SU-DHL-6 (cell line): ENCODE measurements at regions not wholly inside any gene's neighbourhood (a gene's known extent, or its start where the extent isn't known, plus 50 kb on each side); places are given as distances from the start of the nearest gene placed in this dataset.

Experiments used
- H2AFZ ChIP-seq: fragments of 200-600 bp; sonication (generic); 2 replicates; pipeline ENCODE4 v1.6.1; 2014; ENCODE audit warnings: low read depth, mild to moderate bottlenecking, moderate library complexity, mixed read lengths, antibody characterized with exemption, low read length; ENCODE audit not compliant: severe bottlenecking
- H3F3A ChIP-seq: fragments of 200-600 bp; shearing (Covaris generic); 2 replicates; pipeline ENCODE4 v1.6.0; 2016; ENCODE audit warnings: antibody characterized with exemption, mild to moderate bottlenecking; ENCODE audit not compliant: insufficient read depth
- H3K27ac ChIP-seq: fragments of 200-600 bp; sonication (generic); 2 replicates; pipeline ENCODE4 v1.5.1; 2016; ENCODE audit warnings: low read depth, mild to moderate bottlenecking, low read length, moderate library complexity, mixed read lengths
- H3K27me3 ChIP-seq: fragments of 200-600 bp; sonication (generic), shearing (Covaris generic); 2 replicates; pipeline ENCODE4 v1.6.0; 2014; ENCODE audit warnings: mild to moderate bottlenecking, low read length
- H3K36me3 ChIP-seq: fragments of 200-600 bp; sonication (generic); 2 replicates; pipeline ENCODE4 v1.6.1; 2014; ENCODE audit warnings: mild to moderate bottlenecking, low read length, mixed read lengths
- H3K4me2 ChIP-seq: fragments of 300-600, 200-600 bp; shearing (Covaris generic), sonication (generic); 2 replicates; pipeline ENCODE4 v1.6.0; 2014; ENCODE audit warnings: low read length, low read depth, mild to moderate bottlenecking; ENCODE audit not compliant: poor library complexity, severe bottlenecking
- H3K4me3 ChIP-seq: fragments of 200-600 bp; sonication (generic); 2 replicates; pipeline ENCODE4 v1.5.1; 2014; ENCODE audit warnings: antibody characterized with exemption, low read length, mild to moderate bottlenecking, mixed read lengths; ENCODE audit not compliant: insufficient read depth, poor library complexity, severe bottlenecking
- H3K79me2 ChIP-seq: fragments of 200-600 bp; sonication (generic); 2 replicates; pipeline ENCODE4 v1.6.1; 2014; ENCODE audit warnings: mild to moderate bottlenecking, low read length, moderate library complexity; ENCODE audit not compliant: insufficient read depth
- H3K9ac ChIP-seq: fragments of 200-600 bp; sonication (generic); 2 replicates; pipeline ENCODE4 v1.7.0; 2014; ENCODE audit warnings: mild to moderate bottlenecking, low read length
- H3K9me2 ChIP-seq: fragments of 200-600 bp; sonication (generic); replicated peaks from 2 replicates; pipeline ENCODE4 v1.6.1; 2014; ENCODE audit warnings: low read length; ENCODE audit not compliant: insufficient read depth
- H3K9me3 ChIP-seq: fragments of 200-600 bp; sonication (generic); 2 replicates; pipeline ENCODE4 v1.6.1; 2014; ENCODE audit warnings: low read length, mixed read lengths; ENCODE audit not compliant: insufficient read depth
- H4K20me1 ChIP-seq: fragments of 200-600 bp; sonication (generic); 2 replicates; pipeline ENCODE4 v1.6.1; 2014; ENCODE audit warnings: low read depth, mild to moderate bottlenecking, antibody characterized with exemption, low read length, moderate library complexity, mixed read lengths
- EZH2phosphoT487 ChIP-seq: fragments of 200-600 bp; sonication (generic), shearing (Covaris generic); conservative IDR thresholded peaks from 2 replicates; pipeline ENCODE4 v1.6.1; 2018; ENCODE audit warnings: mild to moderate bottlenecking, antibody characterized with exemption, low read length, moderate library complexity, mixed read lengths
- TF ChIP-seq, protein P1 (sequence below): fragments of 200-600 bp; sonication (generic); IDR thresholded peaks from one replicate; pipeline ENCODE4 v1.5.1; 2017; ENCODE audit warnings: antibody characterized with exemption, mild to moderate bottlenecking, low read length, moderate library complexity; ENCODE audit not compliant: insufficient read depth, poor library complexity, severe bottlenecking

GRCh38 chr3:162932503-162932902 lies 1435.9 kb downstream of the OTOL1 start:
- H3K9me2 ChIP-seq, result no peaks in the 10 kb centered on the region
- H4K20me1 ChIP-seq, result no peaks in the 10 kb centered on the region
- no peak overlapping the region for H3K4me2 ChIP-seq
- no peaks in the 10 kb centered on the region for H3F3A ChIP-seq
- no peaks in the 10 kb centered on the region for H3K79me2 ChIP-seq
- H3K36me3 ChIP-seq, result no peaks in the 10 kb centered on the region
- H3K27me3 ChIP-seq, result no peaks in the 10 kb centered on the region
- no peak overlapping the region for H2AFZ ChIP-seq
- no peak overlapping the region for H3K9ac ChIP-seq
- TF ChIP-seq, protein P1, sequence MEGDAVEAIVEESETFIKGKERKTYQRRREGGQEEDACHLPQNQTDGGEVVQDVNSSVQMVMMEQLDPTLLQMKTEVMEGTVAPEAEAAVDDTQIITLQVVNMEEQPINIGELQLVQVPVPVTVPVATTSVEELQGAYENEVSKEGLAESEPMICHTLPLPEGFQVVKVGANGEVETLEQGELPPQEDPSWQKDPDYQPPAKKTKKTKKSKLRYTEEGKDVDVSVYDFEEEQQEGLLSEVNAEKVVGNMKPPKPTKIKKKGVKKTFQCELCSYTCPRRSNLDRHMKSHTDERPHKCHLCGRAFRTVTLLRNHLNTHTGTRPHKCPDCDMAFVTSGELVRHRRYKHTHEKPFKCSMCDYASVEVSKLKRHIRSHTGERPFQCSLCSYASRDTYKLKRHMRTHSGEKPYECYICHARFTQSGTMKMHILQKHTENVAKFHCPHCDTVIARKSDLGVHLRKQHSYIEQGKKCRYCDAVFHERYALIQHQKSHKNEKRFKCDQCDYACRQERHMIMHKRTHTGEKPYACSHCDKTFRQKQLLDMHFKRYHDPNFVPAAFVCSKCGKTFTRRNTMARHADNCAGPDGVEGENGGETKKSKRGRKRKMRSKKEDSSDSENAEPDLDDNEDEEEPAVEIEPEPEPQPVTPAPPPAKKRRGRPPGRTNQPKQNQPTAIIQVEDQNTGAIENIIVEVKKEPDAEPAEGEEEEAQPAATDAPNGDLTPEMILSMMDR, result no peak
- no peak for TF ChIP-seq EZH2phosphoT487
- H3K9me3 ChIP-seq, result no peaks in the 10 kb centered on the region
- no peak overlapping the region for H3K4me3 ChIP-seq
- H3K27ac ChIP-seq, result no peak overlapping the region

DNA sequence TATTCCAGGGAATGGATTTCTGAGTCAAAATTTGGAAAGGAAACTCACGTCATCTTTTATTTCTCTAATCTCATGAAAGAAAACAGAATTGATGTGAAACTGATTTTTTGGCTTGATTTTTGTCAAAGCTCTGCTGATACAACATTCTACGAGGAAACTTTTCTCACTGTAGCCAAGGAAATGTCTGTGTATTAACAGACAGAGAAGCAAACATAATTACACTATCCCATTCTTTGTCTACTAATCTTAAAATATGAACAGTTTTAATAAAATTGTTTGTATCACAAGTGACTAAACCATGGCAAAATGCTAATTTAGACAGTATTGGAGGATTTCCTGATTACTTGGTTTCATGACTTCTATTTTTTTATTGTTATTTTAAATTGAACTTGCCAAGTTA lies 1437.0 kb downstream of the OTOL1 start:
- TF ChIP-seq, protein P1, result no peak
- TF ChIP-seq EZH2phosphoT487, result no peak
- Histone ChIP-seq H2AFZ (no peak overlapping the region), H3K27me3 (no peaks in the 10 kb centered on the region), H3K9me2 (no peaks in the 10 kb centered on the region), H3K4me2 (no peak overlapping the region), H3K4me3 (no peak overlapping the region), H3F3A (no peaks in the 10 kb centered on the region), H3K9ac (no peak overlapping the region), H3K27ac (no peak overlapping the region), H3K36me3 (no peaks in the 10 kb centered on the region), H4K20me1 (no peaks in the 10 kb centered on the region), H3K9me3 (no peaks in the 10 kb centered on the region), H3K79me2 (no peaks in the 10 kb centered on the region)

GRCh38 chr3:162936706-162937105 lies 1440.1 kb downstream of the OTOL1 start:
- no peak for TF ChIP-seq EZH2phosphoT487
- TF ChIP-seq, protein P1, result no peak
- H3K36me3 ChIP-seq, result no peaks in the 10 kb centered on the region
- no peaks in the 10 kb centered on the region for H3K79me2 ChIP-seq
- no peaks in the 10 kb centered on the region for H3F3A ChIP-seq
- no peak overlapping the region for H3K9ac ChIP-seq
- H3K9me2 ChIP-seq, result no peaks in the 10 kb centered on the region
- H3K4me2 ChIP-seq, result no peak overlapping the region
- H3K4me3 ChIP-seq, result no peak overlapping the region
- no peak overlapping the region for H3K27ac ChIP-seq
- H3K9me3 ChIP-seq, result no peaks in the 10 kb centered on the region
- H4K20me1 ChIP-seq, result no peaks in the 10 kb centered on the region
- no peaks in the 10 kb centered on the region for H3K27me3 ChIP-seq
- no peak overlapping the region for H2AFZ ChIP-seq

GRCh38 chr3:162938083-162938482 lies 1441.5 kb downstream of the OTOL1 start:
- no peak overlapping the region for H3K4me2 ChIP-seq
- H3K9me3 ChIP-seq, result no peaks in the 10 kb centered on the region
- no peak overlapping the region for H3K9ac ChIP-seq
- no peaks in the 10 kb centered on the region for H3K9me2 ChIP-seq
- no peak overlapping the region for H3K4me3 ChIP-seq
- H4K20me1 ChIP-seq, result no peaks in the 10 kb centered on the region
- TF ChIP-seq, protein P1, result no peak
- TF ChIP-seq EZH2phosphoT487, result no peak
- H3K79me2 ChIP-seq, result no peaks in the 10 kb centered on the region
- H3F3A ChIP-seq, result no peaks in the 10 kb centered on the region
- H3K36me3 ChIP-seq, result no peaks in the 10 kb centered on the region
- H2AFZ ChIP-seq, result peak overlapping the region; percentile 70
- no peak overlapping the region for H3K27ac ChIP-seq
- H3K27me3 ChIP-seq, result no peaks in the 10 kb centered on the region
